ENCODE measurements at regions not wholly inside any gene's neighbourhood (a gene's known extent, or its start where the extent isn't known, plus 50 kb on each side); places are given as distances from the start of the nearest gene placed in this dataset.

GRCh38 chr7:115306586-115306985, 384.7 kb downstream of the MDFIC start:
- H3K36me3 ChIP-seq (ENCODE audit: insufficient read depth, low read length): no peaks in the 10 kb centered on the region
- no peak overlapping the region for H2AFZ ChIP-seq (ENCODE audit: low read length)
- no peak overlapping the region for H3K4me3 ChIP-seq (ENCODE audit: low read depth, low read length, poor library complexity, severe bottlenecking)
- no peaks in the 10 kb centered on the region for H3K9me3 ChIP-seq (ENCODE audit: low read length)
- ChIA-PET POLR2A (interaction anchor here (0.6 to 1.1 kb wide), 2 partner anchors 9 to 193 kb away, joined by 3 read pairs; no protein-coding TSS in a partner anchor), CTCF (ENCODE audit: unreplicated experiment) (no interaction called here)
- H3K27ac ChIP-seq (ENCODE audit: low read depth, low read length, poor library complexity, severe bottlenecking): no peak overlapping the region
- H3K79me2 ChIP-seq (ENCODE audit: insufficient read depth, low read depth, low read length): no peaks in the 10 kb centered on the region
- H3K4me2 ChIP-seq (ENCODE audit: low read length): no peak overlapping the region
- intact Hi-C loops (cut with micrococcal nuclease; ENCODE audit: unreplicated experiment): no loop called here
- DNase-seq (ENCODE audit: low spot score): no peak
- no peaks in the 10 kb centered on the region for H3K4me1 ChIP-seq (ENCODE audit: insufficient read depth, low read length, poor library complexity, severe bottlenecking)
- no peaks in the 10 kb centered on the region for H3K9me2 ChIP-seq (ENCODE audit: insufficient read depth, low read length)
- no peaks in the 10 kb centered on the region for H4K20me1 ChIP-seq (ENCODE audit: insufficient read depth, low read length)
- no TSS peak for BruUV-seq (replicated peaks)
- TF ChIP-seq EZH2phosphoT487 (IDR thresholded peaks at IDR 0.05; ENCODE audit: borderline replicate concordance, low read depth, low read length) (no peak), CTCF (conservative IDR thresholded peaks at IDR 0.05; ENCODE audit: low read length) (no peak)

GRCh38 chr7:115300231-115300870, 378.5 kb downstream of the MDFIC start:
- intact Hi-C loops (cut with micrococcal nuclease; ENCODE audit: unreplicated experiment): no loop called here
- H3K4me1 ChIP-seq (ENCODE audit: insufficient read depth, low read length, poor library complexity, severe bottlenecking): no peaks in the 10 kb centered on the region
- BruUV-seq (replicated peaks): no TSS peak
- no peak for DNase-seq (ENCODE audit: low spot score)
- TF ChIP-seq EZH2phosphoT487 (IDR thresholded peaks at IDR 0.05; ENCODE audit: borderline replicate concordance, low read depth, low read length) (no peak), CTCF (conservative IDR thresholded peaks at IDR 0.05; ENCODE audit: low read length) (no peak)
- H2AFZ ChIP-seq (ENCODE audit: low read length): no peak overlapping the region
- H3K4me3 ChIP-seq (ENCODE audit: low read depth, low read length, poor library complexity, severe bottlenecking): no peak overlapping the region
- CTCF ChIA-PET (ENCODE audit: unreplicated experiment): no interaction called here
- POLR2A ChIA-PET: no interaction called here
- no peaks in the 10 kb centered on the region for H3K79me2 ChIP-seq (ENCODE audit: insufficient read depth, low read depth, low read length)
- no peak overlapping the region for H3K27ac ChIP-seq (ENCODE audit: low read depth, low read length, poor library complexity, severe bottlenecking)
- no peaks in the 10 kb centered on the region for H4K20me1 ChIP-seq (ENCODE audit: insufficient read depth, low read length)
- no peaks in the 10 kb centered on the region for H3K9me2 ChIP-seq (ENCODE audit: insufficient read depth, low read length)
- H3K9me3 ChIP-seq (ENCODE audit: low read length): no peaks in the 10 kb centered on the region
- H3K4me2 ChIP-seq (ENCODE audit: low read length): no peak overlapping the region
- H3K36me3 ChIP-seq (ENCODE audit: insufficient read depth, low read length): no peaks in the 10 kb centered on the region

- H4K20me1 ChIP-seq (ENCODE audit: insufficient read depth, low read length): no peaks in the 10 kb centered on the region
- H3K79me2 ChIP-seq (ENCODE audit: insufficient read depth, low read depth, low read length): no peaks in the 10 kb centered on the region
- ChIA-PET CTCF (ENCODE audit: unreplicated experiment) (no interaction called here), POLR2A (interaction anchor here (0.6 kb wide), 1 partner anchor 276 kb away, joined by 3 read pairs; no protein-coding TSS in a partner anchor)
- H3K9me2 ChIP-seq (ENCODE audit: insufficient read depth, low read length): no peaks in the 10 kb centered on the region
- no peaks in the 10 kb centered on the region for H3K9me3 ChIP-seq (ENCODE audit: low read length)
- H3K4me2 ChIP-seq (ENCODE audit: low read length): no peak overlapping the region
- no TSS peak for BruUV-seq (replicated peaks)
- TF ChIP-seq EZH2phosphoT487 (IDR thresholded peaks at IDR 0.05; ENCODE audit: borderline replicate concordance, low read depth, low read length) (no peak), CTCF (conservative IDR thresholded peaks at IDR 0.05; ENCODE audit: low read length) (no peak)
- no peak overlapping the region for H3K4me3 ChIP-seq (ENCODE audit: low read depth, low read length, poor library complexity, severe bottlenecking)
- H3K36me3 ChIP-seq (ENCODE audit: insufficient read depth, low read length): no peaks in the 10 kb centered on the region
- no peaks in the 10 kb centered on the region for H3K4me1 ChIP-seq (ENCODE audit: insufficient read depth, low read length, poor library complexity, severe bottlenecking)
- no peak overlapping the region for H2AFZ ChIP-seq (ENCODE audit: low read length)
- no peak for DNase-seq (ENCODE audit: low spot score)
- no peak overlapping the region for H3K27ac ChIP-seq (ENCODE audit: low read depth, low read length, poor library complexity, severe bottlenecking)
- intact Hi-C loops (cut with micrococcal nuclease; ENCODE audit: unreplicated experiment): no loop called here
Measured at GRCh38 chr7:115299397-115300037, 377.6 kb downstream of the MDFIC start.
